ENCODE measurements at regions not wholly inside any gene's neighbourhood (a gene's known extent, or its start where the extent isn't known, plus 50 kb on each side); places are given as distances from the start of the nearest gene placed in this dataset.

- TF ChIP-seq EZH2 (IDR thresholded peaks at IDR 0.05) (no peak), POLR2AphosphoS5 (IDR thresholded peaks at IDR 0.05; ENCODE audit: borderline replicate concordance, low read depth, low read length) (no peak), FOXP2 (optimal IDR thresholded peaks at IDR 0.05; ENCODE audit: control extremely low read depth, extremely low read length, insufficient read depth) (no peak)
Observed at GRCh38 chr6:168995526-168996355, 257.9 kb downstream of the THBS2 start.
